HUES48 (cell line): ENCODE measurements at regions not wholly inside any gene's neighbourhood (a gene's known extent, or its start where the extent isn't known, plus 50 kb on each side); places are given as distances from the start of the nearest gene placed in this dataset.

ENCODE experiments used
- H3K27ac ChIP-seq: one replicate; pipeline ENCODE4 v1.7.0; 2013; ENCODE audit warnings: low read depth, low read length, inconsistent platforms
- H3K27me3 ChIP-seq: 2 replicates; pipeline ENCODE4 v1.6.1; 2013; ENCODE audit warnings: mild to moderate bottlenecking, low read length; ENCODE audit not compliant: control insufficient read depth, insufficient read depth
- H3K36me3 ChIP-seq: 2 replicates; pipeline ENCODE4 v1.6.1; 2013; ENCODE audit warnings: low read length; ENCODE audit not compliant: control insufficient read depth, insufficient read depth
- H3K4me1 ChIP-seq: 2 replicates; pipeline ENCODE4 v1.6.1; 2013; ENCODE audit warnings: mild to moderate bottlenecking, low read length; ENCODE audit not compliant: control insufficient read depth, insufficient read depth
- H3K4me3 ChIP-seq: 2 replicates; pipeline ENCODE4 v1.5.1; 2013; ENCODE audit warnings: mild to moderate bottlenecking, low read depth, low read length
- H3K9ac ChIP-seq: 2 replicates; pipeline ENCODE4 v1.6.1; 2013; ENCODE audit warnings: mild to moderate bottlenecking, low read depth, low read length, moderate library complexity
- H3K9me3 ChIP-seq: 2 replicates; pipeline ENCODE4 v1.6.1; 2013; ENCODE audit warnings: low read length; ENCODE audit not compliant: control insufficient read depth, insufficient read depth

DNA sequence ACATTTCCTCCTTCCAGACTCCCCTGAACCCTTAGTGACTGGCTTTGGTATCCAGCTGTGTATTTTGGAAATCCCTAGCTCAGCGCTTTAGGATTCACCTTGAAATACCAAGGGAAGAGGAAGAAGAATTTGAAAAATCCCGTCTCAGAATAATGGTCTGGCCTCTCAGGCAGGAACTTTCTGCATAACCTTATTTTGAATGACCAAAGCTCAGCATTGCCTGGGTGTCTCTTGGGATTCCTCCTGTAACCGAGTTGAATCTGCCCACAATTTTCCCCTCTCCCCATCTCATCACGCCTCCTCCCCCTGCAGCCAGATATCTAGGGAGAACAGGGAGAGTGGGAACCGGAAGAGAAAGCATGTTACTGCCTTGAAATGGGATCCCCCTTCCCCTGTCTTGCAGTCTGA, 116.2 kb downstream of the SMIM20 start:
- Histone ChIP-seq H3K4me1 (peaks cover 38% of the 10 kb centered on the region), H3K27ac (peak overlapping the region; percentile 94), H3K4me3 (peak overlapping the region; percentile 54), H3K9ac (peak overlapping the region; percentile 69), H3K9me3 (0 out of 2 replicates have a peak, but pooled peaks cover 4% of the 10 kb centered on the region), H3K36me3 (no peaks in the 10 kb centered on the region), H3K27me3 (no peaks in the 10 kb centered on the region)

DNA sequence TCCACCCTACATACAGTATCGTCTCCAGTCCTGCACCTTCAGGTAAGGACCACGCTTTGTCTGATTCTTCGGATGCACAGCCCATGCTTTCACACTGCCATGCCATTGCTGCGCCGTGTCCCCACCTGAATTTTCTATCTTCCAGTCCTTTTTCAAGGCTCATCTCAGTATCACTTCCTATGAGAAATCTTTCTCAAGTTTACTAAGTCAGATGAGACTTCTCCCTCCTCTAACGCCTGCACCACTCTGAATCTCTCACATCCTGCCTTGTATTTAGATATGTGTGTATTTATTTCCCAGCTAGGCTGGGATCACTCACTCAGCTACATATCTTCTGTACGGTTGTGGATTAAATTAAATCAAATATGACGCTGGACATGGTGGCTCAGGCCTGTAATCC, 116.8 kb downstream of the SMIM20 start:
- Histone ChIP-seq H3K9me3 (0 out of 2 replicates have a peak, but pooled peaks cover 4% of the 10 kb centered on the region), H3K4me1 (peaks cover 38% of the 10 kb centered on the region), H3K9ac (peak overlapping the region; percentile 65), H3K27me3 (no peaks in the 10 kb centered on the region), H3K27ac (peak overlapping the region; percentile 94), H3K4me3 (peak overlapping the region; percentile 50), H3K36me3 (no peaks in the 10 kb centered on the region)

- Histone ChIP-seq H3K27me3 (no peaks in the 10 kb centered on the region), H3K9me3 (0 out of 2 replicates have a peak, but pooled peaks cover 4% of the 10 kb centered on the region), H3K4me1 (peaks cover 38% of the 10 kb centered on the region), H3K4me3 (no peak overlapping the region), H3K36me3 (no peaks in the 10 kb centered on the region), H3K27ac (no peak overlapping the region), H3K9ac (no peak overlapping the region)
These were observed 117.7 kb downstream of the SMIM20 start for GRCh38 chr4:26031704-26032103.

DNA sequence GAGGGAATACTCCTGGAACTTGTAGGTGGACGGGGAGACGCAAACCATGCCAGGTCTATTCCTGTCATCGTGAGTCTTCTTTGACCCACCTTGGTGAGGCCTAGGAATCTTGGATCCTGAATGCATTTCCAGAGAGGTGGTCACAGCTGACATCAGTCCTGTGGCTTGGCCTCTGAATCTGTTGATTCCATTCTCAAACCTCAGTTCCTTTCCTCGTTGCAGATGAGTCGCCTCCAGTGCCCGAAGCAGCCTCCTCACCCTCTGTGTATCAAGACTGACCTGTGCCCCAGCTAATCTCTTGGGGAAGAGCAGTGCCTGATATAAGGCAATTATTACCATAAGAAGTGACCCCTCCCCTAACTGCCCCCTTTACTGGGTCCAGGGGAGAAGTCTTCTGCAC, 118.1 kb downstream of the SMIM20 start:
- no peaks in the 10 kb centered on the region for H3K36me3 ChIP-seq
- 0 out of 2 replicates have a peak, but pooled peaks cover 4% of the 10 kb centered on the region for H3K9me3 ChIP-seq
- H3K4me1 ChIP-seq: peaks cover 38% of the 10 kb centered on the region
- H3K9ac ChIP-seq: no peak overlapping the region
- H3K4me3 ChIP-seq: no peak overlapping the region
- no peaks in the 10 kb centered on the region for H3K27me3 ChIP-seq
- H3K27ac ChIP-seq: no peak overlapping the region

- no peak overlapping the region for H3K9ac ChIP-seq
- H3K36me3 ChIP-seq: no peaks in the 10 kb centered on the region
- peaks cover 35% of the 10 kb centered on the region for H3K4me1 ChIP-seq
- no peak overlapping the region for H3K4me3 ChIP-seq
- H3K9me3 ChIP-seq: 0 out of 2 replicates have a peak, but pooled peaks cover 4% of the 10 kb centered on the region
- H3K27me3 ChIP-seq: no peaks in the 10 kb centered on the region
- H3K27ac ChIP-seq: no peak overlapping the region
These were observed 118.8 kb downstream of the SMIM20 start for GRCh38 chr4:26032630-26033317.

- H3K27me3 ChIP-seq: no peaks in the 10 kb centered on the region
- H3K4me3 ChIP-seq: no peak overlapping the region
- H3K4me1 ChIP-seq: peaks cover 30% of the 10 kb centered on the region
- H3K36me3 ChIP-seq: no peaks in the 10 kb centered on the region
- no peak overlapping the region for H3K27ac ChIP-seq
- no peak overlapping the region for H3K9ac ChIP-seq
- H3K9me3 ChIP-seq: 0 out of 2 replicates have a peak, but pooled peaks cover 4% of the 10 kb centered on the region
These were observed 119.4 kb downstream of the SMIM20 start for GRCh38 chr4:26033389-26033788.

- H3K9ac ChIP-seq: no peak overlapping the region
- H3K27me3 ChIP-seq: no peaks in the 10 kb centered on the region
- H3K9me3 ChIP-seq: 0 out of 2 replicates have a peak, but pooled peaks cover 4% of the 10 kb centered on the region
- no peak overlapping the region for H3K27ac ChIP-seq
- H3K36me3 ChIP-seq: no peaks in the 10 kb centered on the region
- H3K4me1 ChIP-seq: peaks cover 22% of the 10 kb centered on the region
- H3K4me3 ChIP-seq: no peak overlapping the region
These were observed 120.8 kb downstream of the SMIM20 start for GRCh38 chr4:26034849-26035248.

DNA sequence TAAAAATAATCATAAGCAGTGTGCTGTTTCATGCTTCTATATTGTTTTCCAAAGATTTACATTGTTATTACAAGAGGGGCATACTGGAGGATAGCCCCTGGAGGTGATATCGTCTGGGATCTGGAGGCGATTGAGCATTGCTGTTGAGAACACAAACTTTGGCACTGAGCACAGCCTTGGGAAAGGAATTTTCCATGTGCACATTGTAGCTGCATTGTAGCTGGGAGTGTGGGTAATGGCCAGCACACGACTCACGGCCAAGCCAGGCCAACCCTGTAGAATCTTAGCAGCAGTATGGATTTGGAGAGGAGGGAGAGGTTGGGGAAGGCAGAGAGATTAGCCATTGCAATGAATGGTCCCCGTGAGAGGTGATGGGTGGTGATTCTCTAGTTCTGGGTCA, 121.9 kb downstream of the SMIM20 start:
- H3K9me3 ChIP-seq: 0 out of 2 replicates have a peak, but pooled peaks cover 4% of the 10 kb centered on the region
- H3K27ac ChIP-seq: no peak overlapping the region
- H3K27me3 ChIP-seq: no peaks in the 10 kb centered on the region

GRCh38 chr4:26039639-26040359, 125.8 kb downstream of the SMIM20 start:
- Histone ChIP-seq H3K9me3 (no peaks in the 10 kb centered on the region), H3K9ac (no peak overlapping the region), H3K4me3 (no peak overlapping the region)

More for the DNA sequence above, 121.9 kb downstream of the SMIM20 start:
- no peak overlapping the region for H3K4me3 ChIP-seq
- H3K36me3 ChIP-seq: no peaks in the 10 kb centered on the region
- H3K9ac ChIP-seq: no peak overlapping the region
- peaks cover 14% of the 10 kb centered on the region for H3K4me1 ChIP-seq

GRCh38 chr4:26044524-26044923, 130.5 kb downstream of the SMIM20 start:
- no peak overlapping the region for H3K9ac ChIP-seq
- H3K36me3 ChIP-seq: no peaks in the 10 kb centered on the region
- no peaks in the 10 kb centered on the region for H3K9me3 ChIP-seq
- H3K27me3 ChIP-seq: no peaks in the 10 kb centered on the region; the same call in 1 of the 2 replicates
- no peak overlapping the region for H3K4me3 ChIP-seq
- H3K4me1 ChIP-seq: peaks cover 8% of the 10 kb centered on the region
- H3K27ac ChIP-seq: no peak overlapping the region

More at GRCh38 chr4:26039639-26040359, 125.8 kb downstream of the SMIM20 start:
- H3K4me1 ChIP-seq: no peaks in the 10 kb centered on the region
- no peaks in the 10 kb centered on the region for H3K27me3 ChIP-seq
- no peak overlapping the region for H3K27ac ChIP-seq
- no peaks in the 10 kb centered on the region for H3K36me3 ChIP-seq

DNA sequence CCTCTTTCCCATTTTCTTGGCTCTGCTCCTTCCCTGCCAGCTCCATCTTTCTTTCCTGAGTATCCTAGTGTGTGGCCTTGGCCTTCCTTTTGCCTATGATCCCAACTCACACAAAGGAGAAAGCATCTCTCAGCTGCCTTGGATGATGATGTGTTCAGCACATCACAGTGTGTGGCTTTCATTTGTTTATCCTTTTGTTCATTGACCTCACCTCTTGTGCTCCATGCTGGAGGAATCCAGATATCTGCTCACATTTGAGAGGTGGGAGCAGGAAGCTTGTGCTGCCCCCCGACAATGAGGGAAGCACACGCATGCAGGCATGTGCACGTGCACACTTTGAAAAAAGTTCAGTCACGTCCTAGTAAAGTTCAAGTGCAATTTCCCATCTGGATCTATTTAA, 131.0 kb downstream of the SMIM20 start:
- Histone ChIP-seq H3K27ac (no peak overlapping the region), H3K4me1 (peaks cover 8% of the 10 kb centered on the region), H3K9me3 (no peaks in the 10 kb centered on the region), H3K36me3 (no peaks in the 10 kb centered on the region), H3K27me3 (no peaks in the 10 kb centered on the region; the same call in 1 of the 2 replicates), H3K9ac (no peak overlapping the region), H3K4me3 (no peak overlapping the region)
